Osteocyte (in vitro differentiated cells): ENCODE measurements at regions not wholly inside any gene's neighbourhood (a gene's known extent, or its start where the extent isn't known, plus 50 kb on each side); places are given as distances from the start of the nearest gene placed in this dataset.

Source experiments
- DNase-seq: peaks from one replicate; pipeline ENCODE4 v3.0.0; 2021; ENCODE audit warnings: mixed read lengths; ENCODE audit not compliant: unreplicated experiment; ENCODE audit errors: extremely low spot score
- H3K27ac Mint-ChIP-seq: one replicate; pipeline ENCODE4 v1.8.0; 2021; ENCODE audit warnings: mild to moderate bottlenecking, mixed read lengths; ENCODE audit not compliant: unreplicated experiment
- H3K27me3 Mint-ChIP-seq: one replicate; pipeline ENCODE4 v1.8.0; 2021; ENCODE audit warnings: mixed read lengths; ENCODE audit not compliant: unreplicated experiment
- H3K36me3 Mint-ChIP-seq: one replicate; pipeline ENCODE4 v1.8.0; 2021; ENCODE audit warnings: mixed read lengths; ENCODE audit not compliant: unreplicated experiment
- H3K4me1 Mint-ChIP-seq: one replicate; pipeline ENCODE4 v1.8.0; 2021; ENCODE audit warnings: mixed read lengths; ENCODE audit not compliant: unreplicated experiment
- H3K4me3 Mint-ChIP-seq: one replicate; pipeline ENCODE4 v1.8.0; 2021; ENCODE audit warnings: mild to moderate bottlenecking, moderate library complexity, mixed read lengths; ENCODE audit not compliant: unreplicated experiment
- H3K9me3 Mint-ChIP-seq: one replicate; pipeline ENCODE4 v1.8.0; 2021; ENCODE audit warnings: mixed read lengths; ENCODE audit not compliant: unreplicated experiment
- CTCF ChIP-seq: fragments of 200-600 bp; sonication (generic); IDR thresholded peaks from 2 replicates; pipeline ENCODE4 v1.5.0; 2021; ENCODE audit warnings: antibody characterized with exemption, mild to moderate bottlenecking, moderate library complexity

- H3K27me3 Mint-ChIP-seq: no peaks in the 10 kb centered on the region
- no peaks in the 10 kb centered on the region for H3K4me1 Mint-ChIP-seq
- H3K4me3 Mint-ChIP-seq: no peak overlapping the region
- no peak for TF ChIP-seq CTCF
- no peak overlapping the region for H3K27ac Mint-ChIP-seq
- peaks cover 20% of the 10 kb centered on the region for H3K9me3 Mint-ChIP-seq
- DNase-seq: no peak
- H3K36me3 Mint-ChIP-seq: no peaks in the 10 kb centered on the region
Measured at GRCh38 chrX:149372866-149373265, 132.2 kb downstream of the IDS start.

GRCh38 chrX:149371986-149372385, 133.1 kb downstream of the IDS start:
- Mint-ChIP-seq H3K4me1 (no peaks in the 10 kb centered on the region), H3K36me3 (no peaks in the 10 kb centered on the region), H3K27me3 (no peaks in the 10 kb centered on the region), H3K9me3 (peaks cover 20% of the 10 kb centered on the region), H3K4me3 (no peak overlapping the region), H3K27ac (no peak overlapping the region)
- no peak for DNase-seq
- no peak for TF ChIP-seq CTCF

GRCh38 chrX:149370097-149370496, 135.0 kb downstream of the IDS start:
- no peak for DNase-seq
- Mint-ChIP-seq H3K27ac (no peak overlapping the region), H3K4me3 (no peak overlapping the region), H3K4me1 (no peaks in the 10 kb centered on the region), H3K36me3 (no peaks in the 10 kb centered on the region), H3K27me3 (no peaks in the 10 kb centered on the region), H3K9me3 (peaks cover 17% of the 10 kb centered on the region)
- TF ChIP-seq CTCF: no peak

GRCh38 chrX:149365552-149365951, 139.6 kb downstream of the IDS start:
- no peak for TF ChIP-seq CTCF
- Mint-ChIP-seq H3K27ac (no peak overlapping the region), H3K36me3 (no peaks in the 10 kb centered on the region), H3K27me3 (no peaks in the 10 kb centered on the region), H3K4me1 (no peaks in the 10 kb centered on the region), H3K4me3 (no peak overlapping the region), H3K9me3 (peaks cover 27% of the 10 kb centered on the region)
- DNase-seq: no peak

- DNase-seq: no peak
- Mint-ChIP-seq H3K9me3 (peaks cover 29% of the 10 kb centered on the region), H3K27ac (no peak overlapping the region), H3K4me1 (no peaks in the 10 kb centered on the region), H3K27me3 (no peaks in the 10 kb centered on the region), H3K4me3 (no peak overlapping the region), H3K36me3 (no peaks in the 10 kb centered on the region)
- TF ChIP-seq CTCF: no peak
Measured at GRCh38 chrX:149365061-149365460, 140.0 kb downstream of the IDS start.
